ENCODE measurements at regions not wholly inside any gene's neighbourhood (a gene's known extent, or its start where the extent isn't known, plus 50 kb on each side); places are given as distances from the start of the nearest gene placed in this dataset.
"Not testable (repeated sequence)": the region's sequence is repeated elsewhere in the genome, so short reads cannot be mapped to it uniquely, and the experiment has no call there.

DNA sequence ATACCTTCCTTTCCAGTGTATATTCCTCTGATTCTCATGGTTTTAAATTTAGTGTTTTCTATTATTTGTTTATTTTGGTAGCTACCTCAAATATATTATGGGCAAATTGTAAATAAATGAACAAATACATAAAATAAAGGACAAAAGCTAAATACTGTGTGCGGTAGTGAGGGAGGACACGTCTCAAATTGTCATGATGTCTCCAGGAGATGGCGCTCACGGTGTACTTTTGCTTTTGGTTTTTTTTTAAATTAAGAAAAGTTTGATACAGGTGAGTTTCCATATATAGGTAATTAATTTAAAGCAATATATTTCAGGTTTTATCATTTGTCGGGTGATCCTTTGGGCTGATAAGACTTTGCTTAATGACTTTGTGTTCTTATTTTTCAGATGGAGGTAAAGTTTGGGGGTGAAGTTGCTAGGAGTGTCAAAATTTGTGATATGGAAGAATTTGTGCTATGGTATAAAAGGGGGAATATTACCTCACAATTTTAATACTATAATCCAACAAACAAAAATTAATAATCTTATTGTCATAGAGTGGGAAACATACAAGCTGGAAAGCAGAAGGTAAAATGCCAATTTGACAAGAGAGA lies 68.4 kb upstream of the TMEM229A start:
- DNase-seq: peak; percentile 17

- DNase-seq: no peak
Measured at GRCh38 chr7:124100190-124100589, 67.3 kb upstream of the TMEM229A start.

DNA sequence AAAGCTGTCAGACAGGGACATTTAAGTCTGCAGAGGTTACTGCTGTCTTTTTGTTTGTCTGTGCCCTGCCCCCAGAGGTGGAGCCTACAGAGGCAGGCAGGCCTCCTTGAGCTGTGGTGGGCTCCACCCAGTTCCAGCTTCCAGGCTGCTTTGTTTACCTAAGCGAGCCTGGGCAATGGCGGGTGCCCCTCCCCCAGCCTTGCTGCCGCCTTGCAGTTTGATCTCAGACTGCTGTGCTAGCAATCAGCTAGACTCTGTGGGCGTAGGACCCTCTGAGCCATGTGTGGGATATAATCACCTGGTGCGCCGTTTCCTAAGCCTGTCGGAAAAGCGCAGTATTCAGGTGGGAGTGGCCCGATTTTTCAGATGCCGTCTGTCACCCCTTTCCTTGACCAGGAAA lies 66.7 kb upstream of the TMEM229A start:
- DNase-seq: not testable (repeated sequence)

DNA sequence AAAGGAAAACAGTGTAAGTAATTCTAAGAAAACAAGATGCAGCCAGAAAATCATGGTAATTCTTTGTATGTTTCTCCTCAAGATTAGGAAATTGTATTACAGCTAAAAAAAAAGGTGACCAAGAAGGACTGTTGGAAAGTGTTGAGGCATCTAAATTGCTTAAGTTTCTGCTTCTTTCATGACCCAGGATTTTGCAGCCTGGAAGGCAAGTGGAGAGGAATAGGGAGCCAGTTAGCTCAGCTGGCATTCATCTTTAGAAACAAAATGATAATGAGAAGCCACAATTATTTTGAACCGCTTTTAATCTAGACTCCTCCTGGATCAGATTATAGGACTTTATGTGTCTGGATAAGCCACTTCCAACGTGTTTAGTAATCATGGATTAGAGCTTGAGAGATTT lies 56.8 kb upstream of the TMEM229A start:
- DNase-seq: no peak

DNA sequence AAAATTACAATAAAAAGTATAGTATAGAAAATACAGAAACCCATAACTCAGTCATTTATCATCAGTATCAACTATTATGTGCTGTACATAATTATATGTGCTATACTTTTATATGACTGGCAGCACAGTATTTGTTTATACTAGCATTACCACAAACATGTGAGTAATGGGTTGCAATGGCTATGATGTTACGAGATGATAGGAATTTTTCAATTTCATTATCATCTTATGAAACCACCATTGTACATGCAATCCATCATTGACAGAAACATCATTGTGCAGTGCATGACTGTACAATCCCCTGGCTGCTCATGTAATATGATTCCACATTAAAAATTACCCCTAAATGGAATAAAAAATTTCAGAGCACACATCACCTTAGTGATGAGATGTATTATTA lies 55.7 kb upstream of the TMEM229A start:
- no peak for DNase-seq

DNA sequence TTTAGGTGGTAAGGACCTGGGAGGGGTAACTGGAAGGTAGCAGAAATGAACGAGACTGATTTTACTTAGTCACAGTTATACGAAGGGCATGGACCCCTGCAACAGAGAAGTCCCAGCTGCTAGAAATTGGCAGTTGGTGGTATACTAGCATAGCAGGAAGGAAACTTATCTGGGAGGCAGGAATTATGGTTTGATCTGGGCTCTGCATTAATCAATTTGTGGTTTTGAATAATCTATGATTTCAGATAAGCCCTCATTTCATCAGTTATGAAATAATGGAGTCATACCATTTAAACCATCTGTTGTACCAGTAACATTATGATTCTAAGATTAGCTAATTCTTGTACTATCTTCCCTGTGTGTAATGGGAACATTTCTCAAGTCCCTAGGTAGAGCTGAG lies 54.0 kb upstream of the TMEM229A start:
- no peak for DNase-seq

- peak; percentile 16 for DNase-seq
Measured at GRCh38 chr7:124085179-124085578, 52.3 kb upstream of the TMEM229A start.

DNA sequence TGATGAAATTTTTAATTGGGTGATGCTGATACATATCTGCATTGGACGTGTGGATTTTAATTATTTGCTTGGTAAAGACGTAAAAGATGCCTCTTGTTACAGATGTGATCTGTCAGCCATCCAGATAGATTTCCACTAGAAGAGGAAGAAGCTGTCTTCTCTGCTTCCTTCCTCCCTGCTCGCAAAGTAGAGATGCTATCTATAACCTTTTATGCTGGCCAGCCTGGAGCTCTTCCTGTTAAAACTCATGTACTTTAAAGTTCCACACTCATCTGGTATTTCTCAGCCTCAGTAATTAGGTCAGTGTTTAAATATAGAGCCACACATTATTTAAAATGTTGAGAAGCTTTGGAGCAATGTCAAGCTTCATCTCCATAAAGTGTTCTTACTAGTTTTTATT lies 51.2 kb upstream of the TMEM229A start:
- no peak for DNase-seq

Data from NCI-H2029 treated with DMSO at 0.1 percent for 48 hours (cell line).